ENCODE measurements at regions not wholly inside any gene's neighbourhood (a gene's known extent, or its start where the extent isn't known, plus 50 kb on each side); places are given as distances from the start of the nearest gene placed in this dataset.

GRCh38 chr1:29912425-29912824, 676.1 kb downstream of the PTPRU start:
- ATAC-seq, result no peak
- TF ChIP-seq CTCF (IDR thresholded peaks at IDR 0.05 in 2 of 3, conservative IDR thresholded peaks at IDR 0.05 in 1 of 3; ENCODE audit: borderline replicate concordance in 1 of 3, insufficient read depth in 1 of 3, low read depth in 2 of 3, low read length in 2 of 3) (peak; percentile 18 to 50 (median 24); a peak in 3 of 6 replicates), RAD21 (IDR thresholded peaks at IDR 0.05; ENCODE audit: low read depth) (peak; percentile 64), CBX3 (IDR thresholded peaks at IDR 0.05; ENCODE audit: low read depth) (0 out of 2 replicates have a peak, but pooled peaks have one; percentile 11)
- TF ChIP-seq, protein P1, sequence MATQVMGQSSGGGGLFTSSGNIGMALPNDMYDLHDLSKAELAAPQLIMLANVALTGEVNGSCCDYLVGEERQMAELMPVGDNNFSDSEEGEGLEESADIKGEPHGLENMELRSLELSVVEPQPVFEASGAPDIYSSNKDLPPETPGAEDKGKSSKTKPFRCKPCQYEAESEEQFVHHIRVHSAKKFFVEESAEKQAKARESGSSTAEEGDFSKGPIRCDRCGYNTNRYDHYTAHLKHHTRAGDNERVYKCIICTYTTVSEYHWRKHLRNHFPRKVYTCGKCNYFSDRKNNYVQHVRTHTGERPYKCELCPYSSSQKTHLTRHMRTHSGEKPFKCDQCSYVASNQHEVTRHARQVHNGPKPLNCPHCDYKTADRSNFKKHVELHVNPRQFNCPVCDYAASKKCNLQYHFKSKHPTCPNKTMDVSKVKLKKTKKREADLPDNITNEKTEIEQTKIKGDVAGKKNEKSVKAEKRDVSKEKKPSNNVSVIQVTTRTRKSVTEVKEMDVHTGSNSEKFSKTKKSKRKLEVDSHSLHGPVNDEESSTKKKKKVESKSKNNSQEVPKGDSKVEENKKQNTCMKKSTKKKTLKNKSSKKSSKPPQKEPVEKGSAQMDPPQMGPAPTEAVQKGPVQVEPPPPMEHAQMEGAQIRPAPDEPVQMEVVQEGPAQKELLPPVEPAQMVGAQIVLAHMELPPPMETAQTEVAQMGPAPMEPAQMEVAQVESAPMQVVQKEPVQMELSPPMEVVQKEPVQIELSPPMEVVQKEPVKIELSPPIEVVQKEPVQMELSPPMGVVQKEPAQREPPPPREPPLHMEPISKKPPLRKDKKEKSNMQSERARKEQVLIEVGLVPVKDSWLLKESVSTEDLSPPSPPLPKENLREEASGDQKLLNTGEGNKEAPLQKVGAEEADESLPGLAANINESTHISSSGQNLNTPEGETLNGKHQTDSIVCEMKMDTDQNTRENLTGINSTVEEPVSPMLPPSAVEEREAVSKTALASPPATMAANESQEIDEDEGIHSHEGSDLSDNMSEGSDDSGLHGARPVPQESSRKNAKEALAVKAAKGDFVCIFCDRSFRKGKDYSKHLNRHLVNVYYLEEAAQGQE (IDR thresholded peaks at IDR 0.05; ENCODE audit: low read depth), result no peak
- Histone ChIP-seq H3K9ac (ENCODE audit: low read length) (no peak overlapping the region), H3K9me2 (ENCODE audit: insufficient read depth) (no peaks in the 10 kb centered on the region), H3K27ac (ENCODE audit: low read depth, low read length) (no peak overlapping the region), H3K4me3 (replicated peaks in 1 of 2; ENCODE audit: low read depth in 1 of 2, low read length in 2 of 2) (no peak overlapping the region), H3K27me3 (ENCODE audit: insufficient read depth, low read length) (peaks cover 9% of the 10 kb centered on the region; the same call in 1 of the 2 replicates), H2AFZ (ENCODE audit: low read depth, low read length, poor library complexity, severe bottlenecking) (no peak overlapping the region), H3K36me3 (ENCODE audit: control insufficient read depth in 1 of 2, insufficient read depth in 2 of 2, low read length in 2 of 2) (no peaks in the 10 kb centered on the region), H3K79me2 (ENCODE audit: insufficient read depth, low read length) (no peaks in the 10 kb centered on the region), H3K4me1 (ENCODE audit: control insufficient read depth in 1 of 2, insufficient read depth in 2 of 2, low read length in 2 of 2) (no peaks in the 10 kb centered on the region), H4K20me1 (ENCODE audit: insufficient read depth) (no peaks in the 10 kb centered on the region), H3K9me3 (ENCODE audit: control insufficient read depth in 1 of 2, insufficient read depth in 1 of 2, low read depth in 1 of 2, low read length in 2 of 2) (no peaks in the 10 kb centered on the region), H3K4me2 (ENCODE audit: low read length) (no peak overlapping the region)
- ChIA-PET RAD21 (ENCODE audit: low non-redundant PET in 1 of 2, low total read pairs in 2 of 2, uncharacterized antibody in 2 of 2, unreplicated experiment in 2 of 2) (no interaction called here), POLR2A (no interaction called here), CTCF (no interaction called here)
- intact Hi-C loops (cut with micrococcal nuclease), result no loop called here
- BruUV-seq (replicated peaks), result no TSS peak
- DNase-seq (ENCODE audit: low read depth, low spot score), result peak; percentile 3

All from HCT116 (cell line).